Body of pancreas (tissue), 4 donors: ENCODE measurements at regions not wholly inside any gene's neighbourhood (a gene's known extent, or its start where the extent isn't known, plus 50 kb on each side); places are given as distances from the start of the nearest gene placed in this dataset.

ENCODE experiments used
- POLR2A ChIP-seq, 3 donors: fragments of 450-650 bp; IDR thresholded peaks; one replicate each; pipeline ENCODE4 v1.6.1; 2016; ENCODE audit warnings: antibody characterized with exemption in 3 of 3, mild to moderate bottlenecking in 2 of 3
- TF ChIP-seq, protein P1 (sequence below), 7 experiments: fragments of 450-650 bp in 4 of 7; fragments of 200-600 bp in 3 of 7; sonication (generic) in 3 of 7; IDR thresholded peaks; one replicate each; pipeline ENCODE4 v1.5.1; 2016 to 2019; ENCODE audit warnings: antibody characterized with exemption in 7 of 7

DNA sequence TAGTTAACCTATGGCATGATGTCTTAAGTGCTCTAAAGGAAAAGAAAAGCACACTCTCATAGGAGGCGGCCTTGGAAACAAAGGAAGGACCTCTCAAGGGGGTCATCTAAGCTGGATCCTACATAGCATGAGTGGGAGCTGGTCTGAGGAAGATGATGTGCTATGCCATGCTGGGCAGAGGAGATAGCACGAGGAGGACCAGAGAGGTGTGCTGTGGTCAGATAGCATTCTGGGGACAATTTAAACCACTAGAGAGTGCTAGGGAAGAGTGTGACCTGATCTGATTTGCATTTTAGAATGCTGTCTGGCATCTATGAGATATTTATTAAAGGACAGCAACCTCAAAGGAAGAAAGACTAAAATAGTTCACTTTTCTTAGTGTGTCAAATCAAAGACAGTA, 910.1 kb upstream of the CELF4 start:
- TF ChIP-seq, protein P1, sequence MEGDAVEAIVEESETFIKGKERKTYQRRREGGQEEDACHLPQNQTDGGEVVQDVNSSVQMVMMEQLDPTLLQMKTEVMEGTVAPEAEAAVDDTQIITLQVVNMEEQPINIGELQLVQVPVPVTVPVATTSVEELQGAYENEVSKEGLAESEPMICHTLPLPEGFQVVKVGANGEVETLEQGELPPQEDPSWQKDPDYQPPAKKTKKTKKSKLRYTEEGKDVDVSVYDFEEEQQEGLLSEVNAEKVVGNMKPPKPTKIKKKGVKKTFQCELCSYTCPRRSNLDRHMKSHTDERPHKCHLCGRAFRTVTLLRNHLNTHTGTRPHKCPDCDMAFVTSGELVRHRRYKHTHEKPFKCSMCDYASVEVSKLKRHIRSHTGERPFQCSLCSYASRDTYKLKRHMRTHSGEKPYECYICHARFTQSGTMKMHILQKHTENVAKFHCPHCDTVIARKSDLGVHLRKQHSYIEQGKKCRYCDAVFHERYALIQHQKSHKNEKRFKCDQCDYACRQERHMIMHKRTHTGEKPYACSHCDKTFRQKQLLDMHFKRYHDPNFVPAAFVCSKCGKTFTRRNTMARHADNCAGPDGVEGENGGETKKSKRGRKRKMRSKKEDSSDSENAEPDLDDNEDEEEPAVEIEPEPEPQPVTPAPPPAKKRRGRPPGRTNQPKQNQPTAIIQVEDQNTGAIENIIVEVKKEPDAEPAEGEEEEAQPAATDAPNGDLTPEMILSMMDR (IDR thresholded peaks at IDR 0.05) = no peak
- no peak for TF ChIP-seq POLR2A (IDR thresholded peaks at IDR 0.05)
